GM23248 (cell line): ENCODE measurements at regions not wholly inside any gene's neighbourhood (a gene's known extent, or its start where the extent isn't known, plus 50 kb on each side); places are given as distances from the start of the nearest gene placed in this dataset.
A peak's percentile ranks its signal among the peaks of the same experiment; 100 is the strongest.
"Not testable (repeated sequence)": the region's sequence is repeated elsewhere in the genome, so short reads cannot be mapped to it uniquely, and the experiment has no call there.

Source experiments
- DNase-seq: peaks from one replicate; pipeline ENCODE4 v3.0.0-alpha.2; 2015
- H2AFZ ChIP-seq: fragments of 200-600 bp; sonication (generic); 2 replicates; pipeline ENCODE4 v1.6.1; 2016; ENCODE audit warnings: antibody characterized with exemption
- H3F3A ChIP-seq: fragments of 200-600 bp; sonication (generic); 2 replicates; pipeline ENCODE4 v1.6.1; 2016; ENCODE audit warnings: mild to moderate bottlenecking, antibody characterized with exemption, mixed run types; ENCODE audit not compliant: insufficient read depth
- H3K27ac ChIP-seq: fragments of 200-600 bp; sonication (generic); 2 replicates; pipeline ENCODE4 v1.5.1; 2016; ENCODE audit warnings: mild to moderate bottlenecking
- H3K27me3 ChIP-seq: fragments of 200-600 bp; sonication (generic); replicated peaks from 2 replicates; pipeline ENCODE4 v1.6.1; 2016; ENCODE audit warnings: mild to moderate bottlenecking; ENCODE audit not compliant: insufficient read depth
- H3K36me3 ChIP-seq: fragments of 200-600 bp; sonication (generic); 2 replicates; pipeline ENCODE4 v1.6.1; 2016; ENCODE audit warnings: low read depth, mild to moderate bottlenecking
- H3K4me1 ChIP-seq: fragments of 200-600 bp; sonication (generic); 2 replicates; pipeline ENCODE4 v1.6.1; 2016; ENCODE audit warnings: mild to moderate bottlenecking; ENCODE audit not compliant: insufficient read depth
- H3K4me2 ChIP-seq: fragments of 200-600 bp; sonication (generic); one replicate; pipeline ENCODE4 v1.6.1; 2016; ENCODE audit warnings: mild to moderate bottlenecking; ENCODE audit not compliant: unreplicated experiment
- H3K4me3 ChIP-seq: fragments of 200-600 bp; sonication (generic); 2 replicates; pipeline ENCODE4 v1.5.1; 2016; ENCODE audit warnings: mild to moderate bottlenecking
- H3K79me2 ChIP-seq: fragments of 200-600 bp; sonication (generic); 2 replicates; pipeline ENCODE4 v1.6.1; 2016; ENCODE audit warnings: mild to moderate bottlenecking; ENCODE audit not compliant: insufficient read depth
- H3K9ac ChIP-seq: fragments of 200-600 bp; sonication (generic); 2 replicates; pipeline ENCODE4 v1.6.1; 2016; ENCODE audit warnings: mild to moderate bottlenecking
- H3K9me2 ChIP-seq: fragments of 200-600 bp; sonication (generic); 2 replicates; pipeline ENCODE4 v1.6.1; 2016; ENCODE audit warnings: mixed run types, mild to moderate bottlenecking, moderate library complexity; ENCODE audit not compliant: insufficient read depth
- H3K9me3 ChIP-seq: fragments of 200-600 bp; sonication (generic); one replicate; pipeline ENCODE4 v1.6.1; 2017; ENCODE audit warnings: low read depth
- H4K20me1 ChIP-seq: fragments of 200-600 bp; sonication (generic); 2 replicates; pipeline ENCODE4 v1.6.0; 2016; ENCODE audit not compliant: insufficient read depth
- EZH2 ChIP-seq: fragments of 200-600 bp; sonication (generic); IDR thresholded peaks from 2 replicates; pipeline ENCODE4 v1.6.1; 2018; ENCODE audit warnings: antibody characterized with exemption, mild to moderate bottlenecking; ENCODE audit not compliant: insufficient read depth, poor library complexity, severe bottlenecking
- EZH2phosphoT487 ChIP-seq: fragments of 200-600 bp; sonication (generic); IDR thresholded peaks from 2 replicates; pipeline ENCODE4 v1.6.1; 2018; ENCODE audit warnings: antibody characterized with exemption, moderate library complexity, mild to moderate bottlenecking, low read depth; ENCODE audit not compliant: insufficient read depth
- WGBS, 2 experiments: methylation state at CpG; one replicate each; pipeline ENCODE4 v1.1.6; 2015 to 2017; ENCODE audit warnings: low lambda C conversion rate in 2 of 2, low coverage in 1 of 2; ENCODE audit errors: missing lambda C conversion rate in 2 of 2; 5-methylcytosine and 5-hydroxymethylcytosine counted together
- in situ Hi-C: fragments of 300-500 bp; cut with MboI; formaldehyde crosslinking; loops from 2 replicates; pipeline ENCODE4 v1.15.0; 2020

GRCh38 chr9:29449306-29449705 is 1876.0 kb upstream of the C9orf72 start:
- no peaks in the 10 kb centered on the region for H3K9me2 ChIP-seq

DNA sequence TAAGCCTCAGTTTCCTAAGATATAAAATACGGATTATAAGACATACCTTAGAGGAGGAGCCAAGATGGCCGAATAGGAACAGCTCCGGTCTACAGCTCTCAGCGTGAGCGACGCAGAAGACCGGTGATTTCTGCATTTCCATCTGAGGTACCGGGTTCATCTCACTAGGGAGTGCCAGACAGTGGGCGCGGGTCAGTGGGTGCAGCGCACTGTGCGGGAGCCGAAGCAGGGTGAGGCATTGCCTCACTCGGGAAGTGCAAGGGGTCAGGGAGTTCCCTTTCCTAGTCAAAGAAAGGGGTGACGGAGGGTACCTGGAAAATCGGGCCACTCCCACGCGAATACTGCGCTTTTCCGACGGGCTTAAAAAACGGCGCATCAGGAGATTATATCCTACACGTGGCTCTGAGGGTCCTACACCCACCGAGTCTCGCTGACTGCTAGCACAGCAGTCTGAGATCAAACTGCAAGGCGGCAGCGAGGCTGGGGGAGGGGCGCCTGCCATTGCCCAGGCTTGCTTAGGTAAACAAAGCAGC is 1877.1 kb upstream of the C9orf72 start:
- H3F3A ChIP-seq, in situ Hi-C loops, H3K27me3 ChIP-seq, H3K9ac ChIP-seq, H3K4me1 ChIP-seq, H3K79me2 ChIP-seq, H3K9me3 ChIP-seq, H4K20me1 ChIP-seq, H3K4me3 ChIP-seq, H3K4me2 ChIP-seq, H3K9me2 ChIP-seq, H2AFZ ChIP-seq, H3K27ac ChIP-seq, H3K36me3 ChIP-seq, DNase-seq: not testable (repeated sequence)
- 66 to 70% methylated on average over 27 to 29 of the region's 29 CpGs for WGBS, 2 experiments

More at GRCh38 chr9:29449306-29449705, 1876.0 kb upstream of the C9orf72 start:
- no peaks in the 10 kb centered on the region for H3K36me3 ChIP-seq
- H3K9me3 ChIP-seq, result no peaks in the 10 kb centered on the region
- in situ Hi-C loops, result no loop called here
- no peaks in the 10 kb centered on the region for H3F3A ChIP-seq
- H3K27ac ChIP-seq, result no peak overlapping the region
- no peak overlapping the region for H3K4me2 ChIP-seq
- H2AFZ ChIP-seq, result no peak overlapping the region
- no peak for DNase-seq
- no peaks in the 10 kb centered on the region for H4K20me1 ChIP-seq
- H3K79me2 ChIP-seq, result no peaks in the 10 kb centered on the region
- no peaks in the 10 kb centered on the region for H3K27me3 ChIP-seq
- H3K9ac ChIP-seq, result no peak overlapping the region
- no peak for TF ChIP-seq EZH2phosphoT487
- TF ChIP-seq EZH2, result no peak
- no peak overlapping the region for H3K4me3 ChIP-seq
- no peaks in the 10 kb centered on the region for H3K4me1 ChIP-seq

DNA sequence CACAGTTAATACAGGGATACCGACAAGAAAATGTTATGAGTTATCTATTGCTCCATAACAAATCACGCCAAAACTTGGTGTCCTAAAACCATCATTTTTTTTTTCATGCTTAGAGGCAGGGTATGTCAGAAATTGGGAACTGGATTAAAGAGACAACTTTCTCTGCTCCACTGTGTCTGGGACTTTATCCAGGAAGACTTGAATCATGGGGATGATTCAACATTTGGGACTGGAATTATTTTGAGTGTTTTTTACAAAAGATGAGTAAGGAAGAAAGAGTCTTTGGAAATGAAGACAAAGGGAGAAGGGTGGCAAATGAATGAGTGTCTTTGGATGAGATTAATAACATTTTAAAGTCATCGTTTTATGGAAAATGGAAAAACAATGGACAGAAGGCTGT is 1883.7 kb upstream of the C9orf72 start:
- Histone ChIP-seq H3K79me2 (no peaks in the 10 kb centered on the region), H3K36me3 (no peaks in the 10 kb centered on the region), H3K9me2 (no peaks in the 10 kb centered on the region), H4K20me1 (no peaks in the 10 kb centered on the region), H3K4me1 (no peaks in the 10 kb centered on the region), H3K9ac (no peak overlapping the region), H3K4me2 (no peak overlapping the region), H3F3A (no peaks in the 10 kb centered on the region), H3K9me3 (no peaks in the 10 kb centered on the region), H3K27me3 (no peaks in the 10 kb centered on the region), H3K27ac (no peak overlapping the region), H3K4me3 (no peak overlapping the region), H2AFZ (no peak overlapping the region)
- 36 to 38% methylated on average over 3 of the region's 3 CpGs for WGBS, 2 experiments
- TF ChIP-seq EZH2 (no peak), EZH2phosphoT487 (no peak)
- peak; percentile 23 for DNase-seq
- in situ Hi-C loops, result no loop called here

DNA sequence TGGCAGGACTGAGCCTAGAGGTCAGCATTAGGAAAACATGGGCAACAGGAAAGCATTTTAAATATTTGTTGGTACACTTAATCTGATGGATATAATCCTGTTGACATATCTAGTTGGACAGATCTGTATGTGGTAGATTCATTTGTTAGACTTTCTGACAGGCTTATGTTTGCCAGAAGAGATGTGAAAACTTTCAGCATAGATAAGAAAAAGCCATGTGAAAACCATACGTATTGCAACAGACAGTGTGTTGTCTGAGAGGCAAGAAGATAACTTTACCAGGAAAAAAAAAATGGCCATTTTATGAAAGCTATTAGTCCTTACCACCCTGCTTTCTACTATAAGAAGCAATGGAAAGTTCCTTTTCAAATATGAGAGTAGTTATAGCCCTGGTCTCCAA is 1902.2 kb upstream of the C9orf72 start:
- Histone ChIP-seq H3K4me3 (no peak overlapping the region), H3K9ac (no peak overlapping the region), H3K27me3 (no peaks in the 10 kb centered on the region), H3K9me2 (no peaks in the 10 kb centered on the region), H3K36me3 (no peaks in the 10 kb centered on the region), H3F3A (no peaks in the 10 kb centered on the region), H3K79me2 (no peaks in the 10 kb centered on the region), H3K4me1 (no peaks in the 10 kb centered on the region), H3K27ac (no peak overlapping the region), H4K20me1 (no peaks in the 10 kb centered on the region), H3K4me2 (no peak overlapping the region), H3K9me3 (no peaks in the 10 kb centered on the region), H2AFZ (no peak overlapping the region)
- in situ Hi-C loops, result no loop called here
- WGBS, 2 experiments, result 0 to 5% methylated on average over 1 of the region's 1 CpG
- DNase-seq, result no peak
- no peak for TF ChIP-seq EZH2
- TF ChIP-seq EZH2phosphoT487, result no peak

GRCh38 chr9:29511680-29512079 is 1938.4 kb upstream of the C9orf72 start:
- H3K9me3 ChIP-seq, result no peaks in the 10 kb centered on the region
- 8 to 16% methylated on average over 1 of the region's 1 CpG for WGBS, 2 experiments
- H3F3A ChIP-seq, result no peaks in the 10 kb centered on the region
- H3K4me3 ChIP-seq, result no peak overlapping the region
- H3K9me2 ChIP-seq, result no peaks in the 10 kb centered on the region
- H3K36me3 ChIP-seq, result no peaks in the 10 kb centered on the region
- H3K27me3 ChIP-seq, result no peaks in the 10 kb centered on the region
- TF ChIP-seq EZH2phosphoT487 (no peak), EZH2 (no peak)
- H3K4me1 ChIP-seq, result no peaks in the 10 kb centered on the region
- H3K79me2 ChIP-seq, result no peaks in the 10 kb centered on the region
- no peak overlapping the region for H2AFZ ChIP-seq
- no peak overlapping the region for H3K9ac ChIP-seq
- H3K27ac ChIP-seq, result no peak overlapping the region
- in situ Hi-C loops, result no loop called here
- H3K4me2 ChIP-seq, result no peak overlapping the region
- no peaks in the 10 kb centered on the region for H4K20me1 ChIP-seq
- no peak for DNase-seq
